Astrocyte (in vitro differentiated cells and primary cell): ENCODE measurements at regions not wholly inside any gene's neighbourhood (a gene's known extent, or its start where the extent isn't known, plus 50 kb on each side); places are given as distances from the start of the nearest gene placed in this dataset.

Source experiments
- DNase-seq: peaks from one replicate; pipeline ENCODE4 v3.0.0-alpha.2; 2010; ENCODE audit warnings: low read depth
- FAIRE-seq: peaks from 2 replicates; lab custom pipeline; 2011; peaks lifted over from hg19 to GRCh38; lab: Jason Lieb, UNC
- H2AFZ ChIP-seq: 2 replicates; pipeline ENCODE4 v1.6.0; 2012; ENCODE audit warnings: low read depth, low read length, inconsistent platforms
- H3K27ac ChIP-seq: 2 replicates; pipeline ENCODE4 v1.5.1; 2011; ENCODE audit warnings: low read depth, low read length, inconsistent platforms
- H3K27me3 ChIP-seq: 2 replicates; pipeline ENCODE4 v1.6.0; 2011; ENCODE audit warnings: low read length, inconsistent platforms; ENCODE audit not compliant: insufficient read depth
- H3K36me3 ChIP-seq: 2 replicates; pipeline ENCODE4 v1.5.1; 2011; ENCODE audit warnings: low read length, inconsistent platforms; ENCODE audit not compliant: insufficient read depth
- H3K4me1 ChIP-seq: 2 replicates; pipeline ENCODE4 v1.5.1; 2011; ENCODE audit warnings: low read length, inconsistent platforms; ENCODE audit not compliant: insufficient read depth
- H3K4me2 ChIP-seq: 2 replicates; pipeline ENCODE4 v1.6.0; 2012; ENCODE audit warnings: low read length, inconsistent platforms
- H3K4me3 ChIP-seq: 2 replicates; pipeline ENCODE4 v1.5.1; 2011; ENCODE audit warnings: low read depth, mild to moderate bottlenecking, low read length, inconsistent platforms; ENCODE audit not compliant: insufficient read depth
- H3K79me2 ChIP-seq: 2 replicates; pipeline ENCODE4 v1.6.0; 2012; ENCODE audit warnings: mild to moderate bottlenecking, low read length, inconsistent platforms; ENCODE audit not compliant: insufficient read depth
- H3K9ac ChIP-seq: 2 replicates; pipeline ENCODE4 v1.6.0; 2012; ENCODE audit warnings: mild to moderate bottlenecking, low read length, inconsistent platforms
- H3K9me3 ChIP-seq: 2 replicates; pipeline ENCODE4 v1.5.1; 2012; ENCODE audit warnings: low read depth, mild to moderate bottlenecking, low read length, inconsistent platforms; ENCODE audit not compliant: insufficient read depth
- H4K20me1 ChIP-seq: 2 replicates; pipeline ENCODE4 v1.6.0; 2012; ENCODE audit warnings: low read length, inconsistent platforms; ENCODE audit not compliant: insufficient read depth
- H3K27ac Mint-ChIP-seq: one replicate; pipeline ENCODE4 v1.8.0; 2021; ENCODE audit warnings: mild to moderate bottlenecking, mixed read lengths; ENCODE audit not compliant: unreplicated experiment
- H3K27me3 Mint-ChIP-seq: one replicate; pipeline ENCODE4 v1.8.0; 2021; ENCODE audit warnings: low read depth, mixed read lengths; ENCODE audit not compliant: unreplicated experiment
- H3K36me3 Mint-ChIP-seq: one replicate; pipeline ENCODE4 v1.8.0; 2021; ENCODE audit warnings: low read depth, mixed read lengths; ENCODE audit not compliant: unreplicated experiment
- H3K4me1 Mint-ChIP-seq: one replicate; pipeline ENCODE4 v1.8.0; 2021; ENCODE audit warnings: low read depth, mixed read lengths; ENCODE audit not compliant: unreplicated experiment
- H3K4me3 Mint-ChIP-seq: one replicate; pipeline ENCODE4 v1.8.0; 2021; ENCODE audit warnings: mild to moderate bottlenecking, moderate library complexity, mixed read lengths; ENCODE audit not compliant: unreplicated experiment
- H3K9me3 Mint-ChIP-seq: one replicate; pipeline ENCODE4 v1.8.0; 2021; ENCODE audit warnings: mild to moderate bottlenecking, mixed read lengths; ENCODE audit not compliant: unreplicated experiment
- CTCF ChIP-seq: IDR thresholded peaks from 2 replicates; pipeline ENCODE4 v1.5.1; 2011; ENCODE audit warnings: low read depth, mild to moderate bottlenecking, inconsistent platforms, low read length, moderate library complexity; ENCODE audit not compliant: insufficient read depth
- EZH2 ChIP-seq: IDR thresholded peaks from 2 replicates; pipeline ENCODE4 v1.6.1; 2012; ENCODE audit warnings: mild to moderate bottlenecking, low read length, inconsistent platforms; ENCODE audit not compliant: insufficient read depth

GRCh38 chr10:130481076-130481930, 345.1 kb downstream of the GLRX3 start:
- H2AFZ ChIP-seq = no peak overlapping the region
- no peak overlapping the region for H3K4me2 ChIP-seq
- no peak overlapping the region for H3K9ac ChIP-seq
- DNase-seq (no peak), FAIRE-seq (no peak)
- H3K36me3 Mint-ChIP-seq = peaks cover 1% of the 10 kb centered on the region
- H3K9me3 ChIP-seq = peaks cover 4% of the 10 kb centered on the region
- no peak overlapping the region for H3K27ac ChIP-seq
- no peak for TF ChIP-seq CTCF
- no peaks in the 10 kb centered on the region for H3K79me2 ChIP-seq
- H3K4me3 Mint-ChIP-seq = no peak overlapping the region
- no peaks in the 10 kb centered on the region for H3K36me3 ChIP-seq
- no peak overlapping the region for H3K4me3 ChIP-seq
- no peaks in the 10 kb centered on the region for H4K20me1 ChIP-seq
- H3K27me3 ChIP-seq = no peaks in the 10 kb centered on the region
- H3K27ac Mint-ChIP-seq = no peak overlapping the region
- H3K4me1 ChIP-seq = no peaks in the 10 kb centered on the region
- no peaks in the 10 kb centered on the region for H3K27me3 Mint-ChIP-seq
- H3K4me1 Mint-ChIP-seq = no peaks in the 10 kb centered on the region
- no peaks in the 10 kb centered on the region for H3K9me3 Mint-ChIP-seq

GRCh38 chr10:130481936-130482335, 345.7 kb downstream of the GLRX3 start:
- Histone ChIP-seq H3K79me2 (no peaks in the 10 kb centered on the region), H4K20me1 (no peaks in the 10 kb centered on the region), H3K4me2 (no peak overlapping the region), H3K27ac (no peak overlapping the region), H2AFZ (no peak overlapping the region), H3K4me3 (no peak overlapping the region), H3K9ac (no peak overlapping the region), H3K36me3 (no peaks in the 10 kb centered on the region), H3K9me3 (peaks cover 4% of the 10 kb centered on the region), H3K4me1 (no peaks in the 10 kb centered on the region), H3K27me3 (no peaks in the 10 kb centered on the region)
- TF ChIP-seq EZH2 (no peak), CTCF (no peak)
- FAIRE-seq (no peak), DNase-seq (no peak)
- Mint-ChIP-seq H3K36me3 (peaks cover 1% of the 10 kb centered on the region), H3K27ac (no peak overlapping the region), H3K4me1 (no peaks in the 10 kb centered on the region), H3K4me3 (no peak overlapping the region), H3K27me3 (no peaks in the 10 kb centered on the region), H3K9me3 (no peaks in the 10 kb centered on the region)
